ENCODE measurements at regions not wholly inside any gene's neighbourhood (a gene's known extent, or its start where the extent isn't known, plus 50 kb on each side); places are given as distances from the start of the nearest gene placed in this dataset.

DNA sequence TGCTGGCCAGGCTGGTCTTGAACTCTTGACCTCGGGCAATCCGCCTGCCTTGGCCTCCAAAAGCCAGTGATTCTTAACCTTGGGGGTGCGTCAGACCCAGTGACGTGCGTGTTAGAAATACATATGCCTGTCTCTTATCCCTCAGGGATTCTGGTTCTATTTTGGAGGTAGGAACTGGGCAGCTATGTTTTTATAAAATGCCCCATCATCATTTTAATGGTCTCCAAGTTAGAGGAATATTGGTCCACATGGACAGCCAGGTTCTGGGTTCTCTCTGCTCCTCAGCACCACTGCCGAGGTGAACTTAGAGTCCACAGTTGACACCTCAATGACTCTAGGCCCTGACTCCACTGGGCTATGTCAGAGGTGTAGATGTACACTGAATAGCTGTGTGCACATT, 352.7 kb downstream of the SMOC2 start:
- no peaks in the 10 kb centered on the region for H3F3A ChIP-seq (ENCODE audit: insufficient read depth, low read length)
- H3K36me3 ChIP-seq (replicated peaks; ENCODE audit: insufficient read depth, low read length), result no peaks in the 10 kb centered on the region
- H3K79me2 ChIP-seq (ENCODE audit: low read length), result no peaks in the 10 kb centered on the region
- H3K9me3 ChIP-seq (replicated peaks; ENCODE audit: insufficient read depth, low read length), result no peaks in the 10 kb centered on the region
- no peak overlapping the region for H2AFZ ChIP-seq (ENCODE audit: low read length)
- no peaks in the 10 kb centered on the region for H3K9me2 ChIP-seq (replicated peaks; ENCODE audit: insufficient read depth, low read length)
- H3K4me1 ChIP-seq (ENCODE audit: low read length), result no peaks in the 10 kb centered on the region
- TF ChIP-seq EZH2phosphoT487 (IDR thresholded peaks at IDR 0.05; ENCODE audit: low read length), result no peak
- H3K4me3 ChIP-seq (ENCODE audit: low read length), result no peak overlapping the region
- no peaks in the 10 kb centered on the region for H4K20me1 ChIP-seq (ENCODE audit: insufficient read depth, low read length)
- no peak overlapping the region for H3K27ac ChIP-seq (ENCODE audit: low read length)
- no peak for DNase-seq
- no peak overlapping the region for H3K4me2 ChIP-seq (ENCODE audit: low read depth, low read length)
- H3K9ac ChIP-seq (ENCODE audit: low read length), result no peak overlapping the region
- H3K27me3 ChIP-seq (replicated peaks; ENCODE audit: insufficient read depth, low read length), result no peaks in the 10 kb centered on the region

DNA sequence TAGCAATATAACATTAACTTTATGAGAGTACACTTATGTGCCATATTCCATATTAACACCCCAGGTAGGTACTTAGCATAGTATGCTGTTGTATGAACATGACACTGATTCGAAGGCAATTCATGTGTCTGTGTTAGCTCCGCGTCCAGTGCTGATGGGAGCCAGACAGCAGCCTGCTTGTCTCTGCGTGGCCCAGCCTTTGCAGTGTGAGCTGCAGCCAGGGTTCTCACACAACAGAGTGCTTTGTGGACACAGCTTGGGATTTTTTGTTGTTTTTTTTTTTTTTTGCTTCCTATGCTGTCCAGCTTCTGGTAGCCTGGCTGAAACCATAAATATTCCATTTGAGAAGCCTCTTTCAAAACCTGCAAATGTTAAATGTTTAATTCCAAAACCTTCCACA, 350.9 kb downstream of the SMOC2 start:
- Histone ChIP-seq H2AFZ (ENCODE audit: low read length) (no peak overlapping the region), H4K20me1 (ENCODE audit: insufficient read depth, low read length) (no peaks in the 10 kb centered on the region)

DNA sequence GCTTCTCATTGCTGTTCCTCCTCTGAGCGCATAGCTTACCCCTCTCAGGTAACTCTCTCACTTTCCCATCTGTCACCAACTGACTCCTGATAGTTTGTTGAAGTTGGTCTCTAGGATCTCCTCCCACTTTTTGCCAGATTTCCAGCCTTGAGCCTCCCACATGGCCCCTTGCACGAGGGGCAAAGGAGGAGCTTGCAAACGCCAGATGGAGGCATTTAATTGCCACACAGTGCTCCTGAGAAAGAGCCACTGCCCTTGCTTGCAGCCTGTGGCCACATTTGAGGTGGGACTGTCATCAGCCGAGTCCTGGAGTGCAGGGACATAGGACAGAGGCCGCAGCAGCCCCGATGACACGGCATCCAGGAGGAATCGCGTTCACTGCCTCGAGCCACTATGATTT, 348.7 kb downstream of the SMOC2 start:
- DNase-seq, result no peak

More for the DNA sequence above, 350.9 kb downstream of the SMOC2 start:
- no peak overlapping the region for H3K27ac ChIP-seq (ENCODE audit: low read length)
- no peak overlapping the region for H3K4me3 ChIP-seq (ENCODE audit: low read length)
- no peak overlapping the region for H3K9ac ChIP-seq (ENCODE audit: low read length)
- no peak for DNase-seq
- H3K9me3 ChIP-seq (replicated peaks; ENCODE audit: insufficient read depth, low read length), result no peaks in the 10 kb centered on the region
- no peaks in the 10 kb centered on the region for H3K4me1 ChIP-seq (ENCODE audit: low read length)
- no peaks in the 10 kb centered on the region for H3K9me2 ChIP-seq (replicated peaks; ENCODE audit: insufficient read depth, low read length)
- no peak for TF ChIP-seq EZH2 (optimal IDR thresholded peaks at IDR 0.05; ENCODE audit: low read depth, low read length)
- TF ChIP-seq, protein P1, sequence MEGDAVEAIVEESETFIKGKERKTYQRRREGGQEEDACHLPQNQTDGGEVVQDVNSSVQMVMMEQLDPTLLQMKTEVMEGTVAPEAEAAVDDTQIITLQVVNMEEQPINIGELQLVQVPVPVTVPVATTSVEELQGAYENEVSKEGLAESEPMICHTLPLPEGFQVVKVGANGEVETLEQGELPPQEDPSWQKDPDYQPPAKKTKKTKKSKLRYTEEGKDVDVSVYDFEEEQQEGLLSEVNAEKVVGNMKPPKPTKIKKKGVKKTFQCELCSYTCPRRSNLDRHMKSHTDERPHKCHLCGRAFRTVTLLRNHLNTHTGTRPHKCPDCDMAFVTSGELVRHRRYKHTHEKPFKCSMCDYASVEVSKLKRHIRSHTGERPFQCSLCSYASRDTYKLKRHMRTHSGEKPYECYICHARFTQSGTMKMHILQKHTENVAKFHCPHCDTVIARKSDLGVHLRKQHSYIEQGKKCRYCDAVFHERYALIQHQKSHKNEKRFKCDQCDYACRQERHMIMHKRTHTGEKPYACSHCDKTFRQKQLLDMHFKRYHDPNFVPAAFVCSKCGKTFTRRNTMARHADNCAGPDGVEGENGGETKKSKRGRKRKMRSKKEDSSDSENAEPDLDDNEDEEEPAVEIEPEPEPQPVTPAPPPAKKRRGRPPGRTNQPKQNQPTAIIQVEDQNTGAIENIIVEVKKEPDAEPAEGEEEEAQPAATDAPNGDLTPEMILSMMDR (IDR thresholded peaks at IDR 0.05; ENCODE audit: low read length), result no peak
- no peak for TF ChIP-seq EZH2phosphoT487 (IDR thresholded peaks at IDR 0.05; ENCODE audit: low read length)
- H3K36me3 ChIP-seq (replicated peaks; ENCODE audit: insufficient read depth, low read length), result no peaks in the 10 kb centered on the region
- no peaks in the 10 kb centered on the region for H3K27me3 ChIP-seq (replicated peaks; ENCODE audit: insufficient read depth, low read length)
- no peaks in the 10 kb centered on the region for H3K79me2 ChIP-seq (ENCODE audit: low read length)
- no peak overlapping the region for H3K4me2 ChIP-seq (ENCODE audit: low read depth, low read length)
- no peaks in the 10 kb centered on the region for H3F3A ChIP-seq (ENCODE audit: insufficient read depth, low read length)

More for the DNA sequence above, 348.7 kb downstream of the SMOC2 start:
- Histone ChIP-seq H3K27me3 (replicated peaks; ENCODE audit: insufficient read depth, low read length) (no peaks in the 10 kb centered on the region), H2AFZ (ENCODE audit: low read length) (no peak overlapping the region), H3K4me1 (ENCODE audit: low read length) (no peaks in the 10 kb centered on the region), H3K27ac (ENCODE audit: low read length) (no peak overlapping the region), H3K9me3 (replicated peaks; ENCODE audit: insufficient read depth, low read length) (no peaks in the 10 kb centered on the region), H3K9me2 (replicated peaks; ENCODE audit: insufficient read depth, low read length) (no peaks in the 10 kb centered on the region), H4K20me1 (ENCODE audit: insufficient read depth, low read length) (no peaks in the 10 kb centered on the region), H3K79me2 (ENCODE audit: low read length) (no peaks in the 10 kb centered on the region), H3K36me3 (replicated peaks; ENCODE audit: insufficient read depth, low read length) (no peaks in the 10 kb centered on the region), H3K9ac (ENCODE audit: low read length) (no peak overlapping the region), H3K4me3 (ENCODE audit: low read length) (no peak overlapping the region), H3F3A (ENCODE audit: insufficient read depth, low read length) (no peaks in the 10 kb centered on the region), H3K4me2 (ENCODE audit: low read depth, low read length) (no peak overlapping the region)
- TF ChIP-seq, protein P1 (IDR thresholded peaks at IDR 0.05; ENCODE audit: low read length), result no peak
- TF ChIP-seq EZH2phosphoT487 (IDR thresholded peaks at IDR 0.05; ENCODE audit: low read length) (no peak), EZH2 (optimal IDR thresholded peaks at IDR 0.05; ENCODE audit: low read depth, low read length) (no peak)
